ENCODE measurements at regions not wholly inside any gene's neighbourhood (a gene's known extent, or its start where the extent isn't known, plus 50 kb on each side); places are given as distances from the start of the nearest gene placed in this dataset.

DNA sequence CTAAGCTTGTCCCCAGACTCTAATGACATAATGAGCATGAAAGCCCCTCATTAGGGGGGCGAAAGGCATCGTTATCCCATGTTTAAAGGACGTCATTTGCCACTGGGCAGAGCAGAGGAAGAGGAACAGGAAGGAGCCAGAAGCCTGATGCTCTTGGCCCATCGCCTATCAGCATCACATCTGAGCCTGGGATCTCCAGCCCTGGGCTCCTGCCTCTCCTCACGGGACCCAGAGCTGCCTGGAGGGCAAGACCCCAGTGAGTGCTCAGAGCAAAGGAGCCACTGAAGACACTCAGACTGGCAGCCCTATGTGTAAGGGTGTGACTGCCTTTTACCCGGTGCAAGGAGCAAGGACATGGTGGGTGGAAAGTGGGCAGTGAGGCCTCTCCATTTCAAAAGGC lies 115.0 kb upstream of the ZNF507 start:
- Histone ChIP-seq H3K9me3 (no peaks in the 10 kb centered on the region), H3K4me1 (no peaks in the 10 kb centered on the region), H3K4me3 (no peak overlapping the region), H3K27me3 (peaks cover 8% of the 10 kb centered on the region), H3K27ac (no peak overlapping the region), H3K36me3 (no peaks in the 10 kb centered on the region)
- TF ChIP-seq, protein P1, sequence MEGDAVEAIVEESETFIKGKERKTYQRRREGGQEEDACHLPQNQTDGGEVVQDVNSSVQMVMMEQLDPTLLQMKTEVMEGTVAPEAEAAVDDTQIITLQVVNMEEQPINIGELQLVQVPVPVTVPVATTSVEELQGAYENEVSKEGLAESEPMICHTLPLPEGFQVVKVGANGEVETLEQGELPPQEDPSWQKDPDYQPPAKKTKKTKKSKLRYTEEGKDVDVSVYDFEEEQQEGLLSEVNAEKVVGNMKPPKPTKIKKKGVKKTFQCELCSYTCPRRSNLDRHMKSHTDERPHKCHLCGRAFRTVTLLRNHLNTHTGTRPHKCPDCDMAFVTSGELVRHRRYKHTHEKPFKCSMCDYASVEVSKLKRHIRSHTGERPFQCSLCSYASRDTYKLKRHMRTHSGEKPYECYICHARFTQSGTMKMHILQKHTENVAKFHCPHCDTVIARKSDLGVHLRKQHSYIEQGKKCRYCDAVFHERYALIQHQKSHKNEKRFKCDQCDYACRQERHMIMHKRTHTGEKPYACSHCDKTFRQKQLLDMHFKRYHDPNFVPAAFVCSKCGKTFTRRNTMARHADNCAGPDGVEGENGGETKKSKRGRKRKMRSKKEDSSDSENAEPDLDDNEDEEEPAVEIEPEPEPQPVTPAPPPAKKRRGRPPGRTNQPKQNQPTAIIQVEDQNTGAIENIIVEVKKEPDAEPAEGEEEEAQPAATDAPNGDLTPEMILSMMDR (IDR thresholded peaks at IDR 0.05), result no peak
- TF ChIP-seq POLR2AphosphoS5 (IDR thresholded peaks at IDR 0.05), result no peak
- no peak for TF ChIP-seq POLR2A (IDR thresholded peaks at IDR 0.05)
- TF ChIP-seq EP300 (IDR thresholded peaks at IDR 0.05; ENCODE audit: low read depth), result no peak
- WGBS, 2 donors (ENCODE audit: low coverage in 1 of 2), result 43% methylated on average over 6 of the region's 6 CpGs; no CpG with 5 or more reads in 1 of the 2 donors
- in situ Hi-C loops (cut with MboI; ENCODE audit: low pct_ligation_motif_present in 1 of 4, low pct_unique_long_range_greater_than_20kb in 1 of 4, low sequenced_read_pairs in 3 of 4), result loop anchor here in 1 of 4 donors (10.0 kb wide), 1 partner anchor 1556 kb away; no protein-coding TSS in a partner anchor
- intact Hi-C loops (cut with DNase I; ENCODE audit: low total_unique reads), result loop anchor here (5.0 kb wide), 1 partner anchor 807 kb away; no protein-coding TSS in a partner anchor
- DNase-seq, result no peak

DNA sequence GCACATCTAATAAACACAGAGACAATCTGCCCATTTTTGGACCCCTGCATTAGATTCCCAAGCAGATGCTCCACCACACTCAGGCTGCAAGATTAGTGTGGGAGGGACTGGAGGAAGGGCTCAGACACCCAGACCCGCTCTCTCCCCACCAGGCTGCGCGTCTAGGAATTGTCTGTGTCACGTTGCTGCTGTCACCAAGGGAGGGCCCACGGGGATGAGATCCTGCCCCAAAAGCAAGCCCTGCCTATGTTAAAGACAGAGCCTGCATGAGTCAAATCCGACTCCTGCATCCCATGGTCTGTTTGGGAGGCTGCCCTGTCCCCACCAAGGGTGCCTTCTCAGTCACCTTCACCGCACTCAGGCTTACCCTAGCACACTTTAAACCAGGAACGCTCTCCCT lies 114.4 kb upstream of the ZNF507 start:
- intact Hi-C loops (cut with DNase I; ENCODE audit: low total_unique reads) (loop anchor here (5.0 kb wide), 1 partner anchor 806 kb away; no protein-coding TSS in a partner anchor), in situ Hi-C loops (cut with MboI; ENCODE audit: low pct_ligation_motif_present in 1 of 4, low pct_unique_long_range_greater_than_20kb in 1 of 4, low sequenced_read_pairs in 3 of 4) (loop anchor here in 1 of 4 donors (10.0 kb wide), 1 partner anchor 1556 kb away; no protein-coding TSS in a partner anchor)
- H3K27ac ChIP-seq, result no peak overlapping the region
- TF ChIP-seq POLR2A (IDR thresholded peaks at IDR 0.05) (no peak), POLR2AphosphoS5 (IDR thresholded peaks at IDR 0.05) (no peak), EP300 (IDR thresholded peaks at IDR 0.05; ENCODE audit: low read depth) (no peak)
- TF ChIP-seq, protein P1 (IDR thresholded peaks at IDR 0.05), result no peak
- H3K4me1 ChIP-seq, result no peaks in the 10 kb centered on the region
- no peaks in the 10 kb centered on the region for H3K36me3 ChIP-seq
- peaks cover 4% of the 10 kb centered on the region for H3K27me3 ChIP-seq
- 80 to 90% methylated on average over 2 to 8 of the region's 8 CpGs for whole genome bisulfite sequencing, 2 donors (ENCODE audit: low coverage in 1 of 2)
- no peak for DNase-seq
- no peak overlapping the region for H3K4me3 ChIP-seq
- no peaks in the 10 kb centered on the region for H3K9me3 ChIP-seq

DNA sequence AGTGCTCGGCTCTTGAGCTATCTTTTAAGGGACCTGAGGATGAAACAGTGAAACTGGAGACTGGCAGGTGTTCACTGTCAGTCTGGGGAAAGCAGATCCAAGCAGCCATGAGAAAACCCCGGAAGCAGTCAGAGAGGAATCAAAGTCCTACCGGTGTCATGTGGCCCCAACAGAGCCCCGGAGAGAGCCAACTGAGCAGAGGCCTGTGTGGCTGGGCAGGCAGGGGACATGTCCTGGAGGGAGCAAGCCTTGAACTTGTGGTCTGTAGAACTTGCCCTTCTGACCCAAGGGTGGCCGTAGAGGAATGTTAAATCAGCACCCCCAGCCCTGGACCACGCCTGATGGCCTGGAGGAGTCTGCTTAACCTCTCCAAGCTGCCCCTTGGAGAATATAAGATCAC lies 113.7 kb upstream of the ZNF507 start:
- H3K4me1 ChIP-seq, result no peaks in the 10 kb centered on the region
- no peaks in the 10 kb centered on the region for H3K27me3 ChIP-seq
- 79% methylated on average over 6 of the region's 6 CpGs; no CpG with 5 or more reads in 1 of the 2 donors for WGBS, 2 donors (ENCODE audit: low coverage in 1 of 2)
- in situ Hi-C loops (cut with MboI; ENCODE audit: low pct_ligation_motif_present in 1 of 4, low pct_unique_long_range_greater_than_20kb in 1 of 4, low sequenced_read_pairs in 3 of 4), result loop anchor here in 1 of 4 donors (10.0 kb wide), 1 partner anchor 1557 kb away; no protein-coding TSS in a partner anchor
- H3K27ac ChIP-seq, result no peak overlapping the region
- intact Hi-C loops (cut with DNase I; ENCODE audit: low total_unique reads), result loop anchor here (5.0 kb wide), 1 partner anchor 806 kb away; no protein-coding TSS in a partner anchor
- H3K36me3 ChIP-seq, result no peaks in the 10 kb centered on the region
- H3K9me3 ChIP-seq, result no peaks in the 10 kb centered on the region
- no peak for DNase-seq
- TF ChIP-seq, protein P1 (IDR thresholded peaks at IDR 0.05), result no peak
- no peak for TF ChIP-seq EP300 (IDR thresholded peaks at IDR 0.05; ENCODE audit: low read depth)
- no peak for TF ChIP-seq POLR2A (IDR thresholded peaks at IDR 0.05)
- no peak for TF ChIP-seq POLR2AphosphoS5 (IDR thresholded peaks at IDR 0.05)
- no peak overlapping the region for H3K4me3 ChIP-seq

DNA sequence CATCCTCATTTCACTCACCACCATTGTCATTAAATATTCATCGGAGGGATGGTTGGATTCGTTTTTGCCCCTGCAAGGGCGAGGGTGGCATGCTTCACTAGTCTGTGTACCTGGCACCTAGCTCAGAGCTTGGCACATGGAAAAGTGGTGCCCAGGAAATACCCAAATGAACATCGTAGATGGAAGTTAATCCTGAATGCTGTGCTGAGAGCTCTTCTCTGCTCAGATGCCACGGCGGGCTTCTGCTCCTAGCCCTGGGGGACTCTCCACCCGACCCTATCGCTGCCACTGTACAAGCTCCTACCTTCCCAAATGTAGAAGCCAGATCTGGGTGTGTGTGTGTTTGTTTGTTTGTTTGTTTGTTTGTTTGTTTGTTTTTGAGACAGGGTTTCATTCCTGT lies 113.0 kb upstream of the ZNF507 start:
- no peaks in the 10 kb centered on the region for H3K4me1 ChIP-seq
- no peaks in the 10 kb centered on the region for H3K27me3 ChIP-seq
- TF ChIP-seq POLR2A (IDR thresholded peaks at IDR 0.05) (no peak), EP300 (IDR thresholded peaks at IDR 0.05; ENCODE audit: low read depth) (no peak), POLR2AphosphoS5 (IDR thresholded peaks at IDR 0.05) (no peak)
- TF ChIP-seq, protein P1 (IDR thresholded peaks at IDR 0.05), result no peak
- H3K27ac ChIP-seq, result no peak overlapping the region
- no peak overlapping the region for H3K4me3 ChIP-seq
- in situ Hi-C loops (cut with MboI; ENCODE audit: low pct_ligation_motif_present in 1 of 4, low pct_unique_long_range_greater_than_20kb in 1 of 4, low sequenced_read_pairs in 3 of 4), result loop anchor here in 1 of 4 donors (10.0 kb wide), 1 partner anchor 1558 kb away; no protein-coding TSS in a partner anchor
- WGBS, 2 donors (ENCODE audit: low coverage in 1 of 2), result 75 to 82% methylated on average over 8 of the region's 8 CpGs
- DNase-seq, result no peak
- no peaks in the 10 kb centered on the region for H3K36me3 ChIP-seq
- intact Hi-C loops (cut with DNase I; ENCODE audit: low total_unique reads), result loop anchor here (5.0 kb wide), 1 partner anchor 805 kb away; no protein-coding TSS in a partner anchor
- H3K9me3 ChIP-seq, result no peaks in the 10 kb centered on the region

Data from transverse colon (tissue), 4 donors.